SK-N-SH treated with all-trans-retinoic acid at 6 μM for 48 hours (cell line): ENCODE measurements at regions not wholly inside any gene's neighbourhood (a gene's known extent, or its start where the extent isn't known, plus 50 kb on each side); places are given as distances from the start of the nearest gene placed in this dataset.
A peak's percentile ranks its signal among the peaks of the same experiment; 100 is the strongest.

Source experiments
- ATAC-seq: fragments of 200-7000 bp; cut with Tn5 transposase; 3 replicates; pipeline ENCODE4 v1.9.1; 2020; ENCODE audit warnings: mild to moderate bottlenecking, moderate library complexity
- ARNTL ChIP-seq: fragments of 450-650 bp; formaldehyde crosslinking; IDR thresholded peaks from 2 replicates; pipeline ENCODE4 v1.5.0; 2020; ENCODE audit warnings: low read depth, mild to moderate bottlenecking, moderate library complexity, borderline replicate concordance
- BACH2 ChIP-seq: fragments of 250-450 bp; sonication (Bioruptor Pico); IDR thresholded peaks from 2 replicates; pipeline ENCODE4 v1.9.0; 2021; ENCODE audit warnings: mild to moderate bottlenecking, borderline replicate concordance
- GLIS3 ChIP-seq: fragments of 250-450 bp; sonication (Bioruptor Pico); IDR thresholded peaks from 2 replicates; pipeline ENCODE4 v1.5.0; 2020; ENCODE audit warnings: mild to moderate bottlenecking, moderate library complexity
- ISL1 ChIP-seq: fragments of 250-450 bp; sonication (Bioruptor Pico); IDR thresholded peaks from 2 replicates; pipeline ENCODE4 v2.1.2; 2022; ENCODE audit warnings: mild to moderate bottlenecking, moderate library complexity
- OSR1 ChIP-seq: fragments of 250-450 bp; sonication (Bioruptor Pico); IDR thresholded peaks from 2 replicates; pipeline ENCODE4 v1.8.0; 2022; ENCODE audit warnings: moderate library complexity, mild to moderate bottlenecking, inconsistent platforms
- PPARA ChIP-seq: fragments of 250-450 bp; sonication (Bioruptor Pico); IDR thresholded peaks from 2 replicates; pipeline ENCODE4 v1.5.0; 2020; ENCODE audit warnings: mild to moderate bottlenecking, borderline replicate concordance
- RARB ChIP-seq: fragments of 250-450 bp; sonication (Bioruptor Pico); IDR thresholded peaks from 2 replicates; pipeline ENCODE4 v1.8.0; 2021; ENCODE audit warnings: mild to moderate bottlenecking, moderate library complexity
- TCF4 ChIP-seq: fragments of 250-450 bp; sonication (Bioruptor Pico); IDR thresholded peaks from 2 replicates; pipeline ENCODE4 v1.8.0; 2021; ENCODE audit warnings: mild to moderate bottlenecking, moderate library complexity, borderline replicate concordance
- ZC3H10 ChIP-seq: fragments of 250-450 bp; sonication (Bioruptor Pico); IDR thresholded peaks from 2 replicates; pipeline ENCODE4 v1.5.1; 2021; ENCODE audit warnings: mild to moderate bottlenecking, moderate library complexity
- ZFP3 ChIP-seq: fragments of 250-450 bp; sonication (Bioruptor Pico); IDR thresholded peaks from 2 replicates; pipeline ENCODE4 v1.5.0; 2020; ENCODE audit warnings: mild to moderate bottlenecking, moderate library complexity
- ZFP30 ChIP-seq: fragments of 450-650 bp; formaldehyde crosslinking; IDR thresholded peaks from 2 replicates; pipeline ENCODE4 v1.5.0; 2022; ENCODE audit warnings: mild to moderate bottlenecking, moderate library complexity
- ZNF565 ChIP-seq: fragments of 450-650 bp; formaldehyde crosslinking; conservative IDR thresholded peaks from 2 replicates; pipeline ENCODE4 v1.5.0; 2020; ENCODE audit warnings: low read depth, mild to moderate bottlenecking, moderate library complexity
- ZNF70 ChIP-seq: fragments of 450-650 bp; formaldehyde crosslinking; IDR thresholded peaks from 2 replicates; pipeline ENCODE4 v1.5.0; 2020; ENCODE audit warnings: mild to moderate bottlenecking, moderate library complexity
- TF ChIP-seq, protein P1 (sequence below): fragments of 250-450 bp; sonication (Bioruptor Pico); IDR thresholded peaks from 2 replicates; pipeline ENCODE4 v1.8.0; 2020; ENCODE audit warnings: mild to moderate bottlenecking, moderate library complexity, borderline replicate concordance
- TF ChIP-seq, protein P2 (sequence below): fragments of 250-450 bp; sonication (Bioruptor Pico); IDR thresholded peaks from 2 replicates; pipeline ENCODE4 v1.5.1; 2021; ENCODE audit warnings: mild to moderate bottlenecking, moderate library complexity
- TF ChIP-seq, protein P3 (sequence below): fragments of 250-450 bp; sonication (Bioruptor Pico); IDR thresholded peaks from 2 replicates; pipeline ENCODE4 v1.5.1; 2020; ENCODE audit warnings: low read depth, mild to moderate bottlenecking, moderate library complexity
- TF ChIP-seq, protein P4 (sequence below): fragments of 250-450 bp; sonication (Bioruptor Pico); IDR thresholded peaks from 2 replicates; pipeline ENCODE4 v1.5.0; 2020; ENCODE audit warnings: mild to moderate bottlenecking, moderate library complexity
- TF ChIP-seq, protein P5 (sequence below): fragments of 250-450 bp; sonication (Bioruptor Pico); IDR thresholded peaks from 2 replicates; pipeline ENCODE4 v1.8.0; 2021; ENCODE audit warnings: low read depth, mild to moderate bottlenecking, moderate library complexity, borderline replicate concordance

DNA sequence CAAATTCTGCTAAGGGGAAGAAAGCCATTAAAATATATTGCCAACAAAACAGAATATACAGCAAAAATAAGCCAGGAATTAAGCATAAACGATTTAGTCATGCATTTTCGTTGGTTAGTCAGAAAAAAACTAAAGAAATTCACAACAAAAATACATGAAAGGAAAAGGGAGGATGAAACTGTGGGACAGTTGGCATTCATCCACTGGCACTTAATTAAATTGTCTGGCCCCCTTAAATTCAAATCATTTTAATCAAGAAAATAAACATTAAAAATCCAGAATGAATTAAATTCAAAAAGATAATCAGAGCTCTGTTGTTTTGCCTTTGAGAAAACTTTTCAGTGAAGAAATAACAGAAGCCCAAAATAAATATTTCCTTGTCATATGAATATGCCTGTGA lies 264.6 kb upstream of the TMTC1 start:
- no peak for TF ChIP-seq PPARA (CRISPR knock-in tag)
- TF ChIP-seq ZC3H10 (CRISPR knock-in tag) = no peak
- TF ChIP-seq OSR1 (CRISPR knock-in tag) = no peak
- TF ChIP-seq, protein P1, sequence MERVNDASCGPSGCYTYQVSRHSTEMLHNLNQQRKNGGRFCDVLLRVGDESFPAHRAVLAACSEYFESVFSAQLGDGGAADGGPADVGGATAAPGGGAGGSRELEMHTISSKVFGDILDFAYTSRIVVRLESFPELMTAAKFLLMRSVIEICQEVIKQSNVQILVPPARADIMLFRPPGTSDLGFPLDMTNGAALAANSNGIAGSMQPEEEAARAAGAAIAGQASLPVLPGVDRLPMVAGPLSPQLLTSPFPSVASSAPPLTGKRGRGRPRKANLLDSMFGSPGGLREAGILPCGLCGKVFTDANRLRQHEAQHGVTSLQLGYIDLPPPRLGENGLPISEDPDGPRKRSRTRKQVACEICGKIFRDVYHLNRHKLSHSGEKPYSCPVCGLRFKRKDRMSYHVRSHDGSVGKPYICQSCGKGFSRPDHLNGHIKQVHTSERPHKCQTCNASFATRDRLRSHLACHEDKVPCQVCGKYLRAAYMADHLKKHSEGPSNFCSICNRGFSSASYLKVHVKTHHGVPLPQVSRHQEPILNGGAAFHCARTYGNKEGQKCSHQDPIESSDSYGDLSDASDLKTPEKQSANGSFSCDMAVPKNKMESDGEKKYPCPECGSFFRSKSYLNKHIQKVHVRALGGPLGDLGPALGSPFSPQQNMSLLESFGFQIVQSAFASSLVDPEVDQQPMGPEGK = no peak
- TF ChIP-seq ZFP30 = no peak
- TF ChIP-seq, protein P2, sequence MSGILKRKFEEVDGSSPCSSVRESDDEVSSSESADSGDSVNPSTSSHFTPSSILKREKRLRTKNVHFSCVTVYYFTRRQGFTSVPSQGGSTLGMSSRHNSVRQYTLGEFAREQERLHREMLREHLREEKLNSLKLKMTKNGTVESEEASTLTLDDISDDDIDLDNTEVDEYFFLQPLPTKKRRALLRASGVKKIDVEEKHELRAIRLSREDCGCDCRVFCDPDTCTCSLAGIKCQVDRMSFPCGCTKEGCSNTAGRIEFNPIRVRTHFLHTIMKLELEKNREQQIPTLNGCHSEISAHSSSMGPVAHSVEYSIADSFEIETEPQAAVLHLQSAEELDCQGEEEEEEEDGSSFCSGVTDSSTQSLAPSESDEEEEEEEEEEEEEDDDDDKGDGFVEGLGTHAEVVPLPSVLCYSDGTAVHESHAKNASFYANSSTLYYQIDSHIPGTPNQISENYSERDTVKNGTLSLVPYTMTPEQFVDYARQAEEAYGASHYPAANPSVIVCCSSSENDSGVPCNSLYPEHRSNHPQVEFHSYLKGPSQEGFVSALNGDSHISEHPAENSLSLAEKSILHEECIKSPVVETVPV (CRISPR knock-in tag) = no peak
- TF ChIP-seq, protein P3, sequence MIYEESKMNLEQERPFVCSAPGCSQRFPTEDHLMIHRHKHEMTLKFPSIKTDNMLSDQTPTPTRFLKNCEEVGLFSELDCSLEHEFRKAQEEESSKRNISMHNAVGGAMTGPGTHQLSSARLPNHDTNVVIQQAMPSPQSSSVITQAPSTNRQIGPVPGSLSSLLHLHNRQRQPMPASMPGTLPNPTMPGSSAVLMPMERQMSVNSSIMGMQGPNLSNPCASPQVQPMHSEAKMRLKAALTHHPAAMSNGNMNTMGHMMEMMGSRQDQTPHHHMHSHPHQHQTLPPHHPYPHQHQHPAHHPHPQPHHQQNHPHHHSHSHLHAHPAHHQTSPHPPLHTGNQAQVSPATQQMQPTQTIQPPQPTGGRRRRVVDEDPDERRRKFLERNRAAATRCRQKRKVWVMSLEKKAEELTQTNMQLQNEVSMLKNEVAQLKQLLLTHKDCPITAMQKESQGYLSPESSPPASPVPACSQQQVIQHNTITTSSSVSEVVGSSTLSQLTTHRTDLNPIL (CRISPR knock-in tag) = no peak
- TF ChIP-seq ARNTL (CRISPR knock-in tag) = no peak
- no peak for TF ChIP-seq TCF4 (CRISPR knock-in tag)
- no peak for TF ChIP-seq ZNF565 (CRISPR knock-in tag)
- TF ChIP-seq RARB (CRISPR knock-in tag) = no peak
- no peak for TF ChIP-seq ZNF70 (CRISPR knock-in tag)
- TF ChIP-seq, protein P4, sequence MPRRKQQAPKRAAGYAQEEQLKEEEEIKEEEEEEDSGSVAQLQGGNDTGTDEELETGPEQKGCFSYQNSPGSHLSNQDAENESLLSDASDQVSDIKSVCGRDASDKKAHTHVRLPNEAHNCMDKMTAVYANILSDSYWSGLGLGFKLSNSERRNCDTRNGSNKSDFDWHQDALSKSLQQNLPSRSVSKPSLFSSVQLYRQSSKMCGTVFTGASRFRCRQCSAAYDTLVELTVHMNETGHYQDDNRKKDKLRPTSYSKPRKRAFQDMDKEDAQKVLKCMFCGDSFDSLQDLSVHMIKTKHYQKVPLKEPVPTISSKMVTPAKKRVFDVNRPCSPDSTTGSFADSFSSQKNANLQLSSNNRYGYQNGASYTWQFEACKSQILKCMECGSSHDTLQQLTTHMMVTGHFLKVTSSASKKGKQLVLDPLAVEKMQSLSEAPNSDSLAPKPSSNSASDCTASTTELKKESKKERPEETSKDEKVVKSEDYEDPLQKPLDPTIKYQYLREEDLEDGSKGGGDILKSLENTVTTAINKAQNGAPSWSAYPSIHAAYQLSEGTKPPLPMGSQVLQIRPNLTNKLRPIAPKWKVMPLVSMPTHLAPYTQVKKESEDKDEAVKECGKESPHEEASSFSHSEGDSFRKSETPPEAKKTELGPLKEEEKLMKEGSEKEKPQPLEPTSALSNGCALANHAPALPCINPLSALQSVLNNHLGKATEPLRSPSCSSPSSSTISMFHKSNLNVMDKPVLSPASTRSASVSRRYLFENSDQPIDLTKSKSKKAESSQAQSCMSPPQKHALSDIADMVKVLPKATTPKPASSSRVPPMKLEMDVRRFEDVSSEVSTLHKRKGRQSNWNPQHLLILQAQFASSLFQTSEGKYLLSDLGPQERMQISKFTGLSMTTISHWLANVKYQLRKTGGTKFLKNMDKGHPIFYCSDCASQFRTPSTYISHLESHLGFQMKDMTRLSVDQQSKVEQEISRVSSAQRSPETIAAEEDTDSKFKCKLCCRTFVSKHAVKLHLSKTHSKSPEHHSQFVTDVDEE (CRISPR knock-in tag) = no peak
- TF ChIP-seq GLIS3 (CRISPR knock-in tag) = no peak
- no peak for ATAC-seq

DNA sequence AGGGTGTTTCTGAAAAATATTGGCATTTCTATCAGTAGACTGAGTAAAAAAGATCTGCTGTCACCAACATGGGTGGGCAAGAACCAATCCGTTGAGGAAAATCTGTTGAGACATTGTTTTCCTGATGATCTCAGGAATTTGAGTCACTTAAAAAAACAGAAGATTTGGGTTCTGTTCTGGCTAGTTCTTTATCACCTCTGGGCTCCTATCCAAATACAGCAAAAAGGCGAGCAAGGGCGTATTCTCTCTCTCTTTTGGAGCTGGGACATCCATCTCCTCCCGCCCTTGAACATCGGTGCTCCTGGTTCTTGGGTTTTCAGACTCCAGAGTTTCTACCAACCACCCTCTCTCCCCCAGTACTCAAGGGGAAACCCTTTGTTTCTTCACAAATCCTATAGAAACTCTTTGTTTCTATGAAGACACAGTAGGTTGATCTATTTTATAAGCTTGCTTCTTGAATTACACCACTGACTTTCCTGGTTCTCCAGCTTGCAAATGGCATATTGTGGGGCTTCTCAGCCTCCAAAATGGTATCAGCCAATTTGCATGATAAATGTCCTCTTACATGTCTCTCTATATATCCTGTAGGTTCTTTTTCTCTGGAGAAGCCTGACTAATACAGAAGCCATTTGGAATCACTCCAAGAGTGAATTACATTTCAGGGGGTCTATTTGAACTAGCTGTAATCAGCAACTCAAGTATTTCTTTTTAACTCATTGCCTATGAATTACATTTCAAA lies 263.9 kb upstream of the TMTC1 start:
- TF ChIP-seq ISL1 (peak; percentile 59), ZFP3 (CRISPR knock-in tag) (no peak)
- ATAC-seq = no peak

DNA sequence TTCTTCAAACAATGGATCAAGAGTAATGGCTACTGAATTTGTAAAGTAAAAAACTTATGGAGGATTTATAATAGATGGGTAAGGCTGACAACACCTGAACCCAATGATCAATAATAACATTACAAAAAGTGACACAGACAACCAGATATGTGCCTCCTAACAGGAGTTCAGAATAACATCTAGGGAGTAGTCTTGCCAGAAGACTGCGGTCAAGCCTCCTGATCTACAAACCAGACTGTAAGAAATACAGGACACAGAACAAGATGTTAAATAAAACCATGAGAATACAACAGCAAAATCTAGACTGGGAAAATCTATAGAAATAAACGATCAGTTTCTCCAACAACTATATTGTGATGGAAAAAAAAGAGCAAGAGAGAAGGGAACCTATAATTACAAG lies 262.6 kb upstream of the TMTC1 start:
- no peak for ATAC-seq
- no peak for TF ChIP-seq ZFP30
- TF ChIP-seq, protein P5, sequence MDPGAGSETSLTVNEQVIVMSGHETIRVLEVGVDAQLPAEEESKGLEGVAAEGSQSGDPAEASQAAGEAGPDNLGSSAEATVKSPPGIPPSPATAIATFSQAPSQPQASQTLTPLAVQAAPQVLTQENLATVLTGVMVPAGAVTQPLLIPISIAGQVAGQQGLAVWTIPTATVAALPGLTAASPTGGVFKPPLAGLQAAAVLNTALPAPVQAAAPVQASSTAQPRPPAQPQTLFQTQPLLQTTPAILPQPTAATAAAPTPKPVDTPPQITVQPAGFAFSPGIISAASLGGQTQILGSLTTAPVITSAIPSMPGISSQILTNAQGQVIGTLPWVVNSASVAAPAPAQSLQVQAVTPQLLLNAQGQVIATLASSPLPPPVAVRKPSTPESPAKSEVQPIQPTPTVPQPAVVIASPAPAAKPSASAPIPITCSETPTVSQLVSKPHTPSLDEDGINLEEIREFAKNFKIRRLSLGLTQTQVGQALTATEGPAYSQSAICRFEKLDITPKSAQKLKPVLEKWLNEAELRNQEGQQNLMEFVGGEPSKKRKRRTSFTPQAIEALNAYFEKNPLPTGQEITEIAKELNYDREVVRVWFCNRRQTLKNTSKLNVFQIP = no peak
- TF ChIP-seq, protein P2 (CRISPR knock-in tag) = no peak

DNA sequence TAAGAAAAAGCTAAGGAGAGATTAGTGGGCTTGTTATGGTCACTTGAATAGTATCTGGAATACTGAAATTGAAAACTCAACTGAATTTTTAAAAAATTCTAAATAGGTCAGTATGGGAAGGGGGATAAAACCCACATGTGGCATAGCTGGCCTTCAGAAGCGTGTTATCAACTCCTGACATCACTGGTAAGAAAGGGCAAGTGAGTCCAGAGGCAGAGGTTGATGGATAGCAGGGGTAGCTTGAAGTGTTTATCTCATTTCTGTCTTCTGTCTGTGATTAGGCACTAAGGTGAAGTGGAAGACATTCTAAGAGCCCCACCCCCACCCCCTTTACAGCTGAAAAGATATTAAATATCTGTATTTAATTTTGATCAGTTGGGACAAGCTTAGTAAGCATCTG lies 261.4 kb upstream of the TMTC1 start:
- TF ChIP-seq BACH2 (CRISPR knock-in tag) (no peak), ZFP30 (no peak)
- ATAC-seq = no peak
